GM21786 (cell line): ENCODE measurements at regions not wholly inside any gene's neighbourhood (a gene's known extent, or its start where the extent isn't known, plus 50 kb on each side); places are given as distances from the start of the nearest gene placed in this dataset.
"Not testable (repeated sequence)": the region's sequence is repeated elsewhere in the genome, so short reads cannot be mapped to it uniquely, and the experiment has no call there.

Experiments
- ATAC-seq: cut with Tn5 transposase; IDR thresholded peaks from one replicate; pipeline ENCODE4 v1.9.1; 2021; ENCODE audit not compliant: unreplicated experiment

GRCh38 chr2:219724628-219725027 is 97.2 kb downstream of the SLC4A3 start:
- ATAC-seq: no peak

- no peak for ATAC-seq
Observed at GRCh38 chr2:219726916-219727315, 99.5 kb downstream of the SLC4A3 start.

GRCh38 chr2:219727771-219728429 is 100.5 kb downstream of the SLC4A3 start:
- no peak for ATAC-seq

GRCh38 chr2:219728991-219729487 is 101.6 kb downstream of the SLC4A3 start:
- no peak for ATAC-seq

GRCh38 chr2:219731173-219731572 is 103.7 kb downstream of the SLC4A3 start:
- no peak for ATAC-seq

- ATAC-seq: no peak
Observed at GRCh38 chr2:219733106-219733505, 105.7 kb downstream of the SLC4A3 start.

- ATAC-seq: no peak
Observed at GRCh38 chr2:219733746-219734145, 106.3 kb downstream of the SLC4A3 start.

GRCh38 chr2:219736209-219736608 is 108.8 kb downstream of the SLC4A3 start:
- no peak for ATAC-seq

GRCh38 chr2:219737270-219737691 is 109.9 kb downstream of the SLC4A3 start:
- no peak for ATAC-seq

GRCh38 chr2:219739066-219739465 is 111.6 kb downstream of the SLC4A3 start:
- no peak for ATAC-seq

GRCh38 chr2:219739866-219740440 is 112.5 kb downstream of the SLC4A3 start:
- ATAC-seq: no peak

- ATAC-seq: no peak
Observed at GRCh38 chr2:219743548-219743947, 116.1 kb downstream of the SLC4A3 start.

- ATAC-seq: no peak
Observed at GRCh38 chr2:219744066-219744465, 116.6 kb downstream of the SLC4A3 start.

GRCh38 chr2:219744600-219744999 is 117.2 kb downstream of the SLC4A3 start:
- ATAC-seq: no peak

GRCh38 chr2:219747637-219748036 is 120.2 kb downstream of the SLC4A3 start:
- ATAC-seq: no peak

- no peak for ATAC-seq
Observed at GRCh38 chr2:219748671-219749570, 121.5 kb downstream of the SLC4A3 start.

GRCh38 chr2:219751121-219751520 is 123.7 kb downstream of the SLC4A3 start:
- not testable (repeated sequence) for ATAC-seq

- no peak for ATAC-seq
Observed at GRCh38 chr2:219752726-219753125, 125.3 kb downstream of the SLC4A3 start.

- ATAC-seq: no peak
Observed at GRCh38 chr2:219758907-219759680, 131.7 kb downstream of the SLC4A3 start.

GRCh38 chr2:219759801-219760200 is 132.4 kb downstream of the SLC4A3 start:
- no peak for ATAC-seq
